Muscle layer of colon (tissue), 2 donors: ENCODE measurements at regions not wholly inside any gene's neighbourhood (a gene's known extent, or its start where the extent isn't known, plus 50 kb on each side); places are given as distances from the start of the nearest gene placed in this dataset.
"Not testable (repeated sequence)": the region's sequence is repeated elsewhere in the genome, so short reads cannot be mapped to it uniquely, and the experiment has no call there.

Experiments
- H3K27ac ChIP-seq: one replicate; pipeline ENCODE4 v1.7.0; 2013; ENCODE audit warnings: low read depth, mild to moderate bottlenecking, low read length, moderate library complexity
- H3K27me3 ChIP-seq, 2 donors: one replicate each; pipeline ENCODE4 v1.7.0; 2013; ENCODE audit warnings: low read length in 2 of 2, mild to moderate bottlenecking in 2 of 2; ENCODE audit not compliant: insufficient read depth in 2 of 2, control insufficient read depth in 1 of 2
- H3K36me3 ChIP-seq: one replicate; pipeline ENCODE4 v1.7.0; 2013; ENCODE audit warnings: mild to moderate bottlenecking, low read length; ENCODE audit not compliant: insufficient read depth
- H3K4me1 ChIP-seq: one replicate; pipeline ENCODE4 v1.7.0; 2013; ENCODE audit warnings: mild to moderate bottlenecking, low read length; ENCODE audit not compliant: insufficient read depth
- H3K4me3 ChIP-seq, 2 donors: one replicate each; pipeline ENCODE4 v1.7.0; 2013; ENCODE audit warnings: low read length in 2 of 2, low read depth in 1 of 2, mild to moderate bottlenecking in 1 of 2, moderate library complexity in 1 of 2
- H3K9ac ChIP-seq: one replicate; pipeline ENCODE4 v1.7.0; 2013; ENCODE audit warnings: low read length
- H3K9me3 ChIP-seq: one replicate; pipeline ENCODE4 v1.7.0; 2013; ENCODE audit warnings: mild to moderate bottlenecking, low read length
- donor health status: abdominal sarcoma.
- donor health status: Adenocarcinoma of cecum.

DNA sequence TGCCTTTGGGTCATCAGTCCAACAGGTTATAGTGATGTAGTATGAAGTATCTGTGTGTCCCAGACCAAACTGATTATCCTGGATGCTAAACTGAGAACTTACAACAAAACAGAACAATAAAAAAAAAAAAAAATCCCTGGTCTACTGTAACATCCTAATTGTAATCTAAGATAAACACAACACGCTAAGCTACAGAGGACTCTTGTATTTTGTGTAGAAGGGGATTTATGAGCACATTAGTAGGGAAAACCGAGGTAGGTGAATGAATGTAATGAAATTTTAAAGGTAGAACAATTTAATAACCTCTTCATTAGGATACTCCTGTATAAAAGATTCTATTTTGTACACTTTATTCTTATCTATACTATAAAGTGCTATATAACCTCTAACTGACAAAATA lies 424.1 kb downstream of the NDFIP2 start:
- Histone ChIP-seq H3K9ac (no peak overlapping the region), H3K36me3 (no peaks in the 10 kb centered on the region), H3K9me3 (no peaks in the 10 kb centered on the region), H3K4me1 (no peaks in the 10 kb centered on the region), H3K27me3 (no peaks in the 10 kb centered on the region), H3K27ac (no peak overlapping the region), H3K4me3 (no peak overlapping the region)

GRCh38 chr13:79904581-79904980 lies 423.6 kb downstream of the NDFIP2 start:
- H3K36me3 ChIP-seq = no peaks in the 10 kb centered on the region
- H3K9ac ChIP-seq = no peak overlapping the region
- no peaks in the 10 kb centered on the region for H3K27me3 ChIP-seq
- no peaks in the 10 kb centered on the region for H3K9me3 ChIP-seq
- H3K4me1 ChIP-seq = no peaks in the 10 kb centered on the region
- no peak overlapping the region for H3K27ac ChIP-seq
- H3K4me3 ChIP-seq = no peak overlapping the region

DNA sequence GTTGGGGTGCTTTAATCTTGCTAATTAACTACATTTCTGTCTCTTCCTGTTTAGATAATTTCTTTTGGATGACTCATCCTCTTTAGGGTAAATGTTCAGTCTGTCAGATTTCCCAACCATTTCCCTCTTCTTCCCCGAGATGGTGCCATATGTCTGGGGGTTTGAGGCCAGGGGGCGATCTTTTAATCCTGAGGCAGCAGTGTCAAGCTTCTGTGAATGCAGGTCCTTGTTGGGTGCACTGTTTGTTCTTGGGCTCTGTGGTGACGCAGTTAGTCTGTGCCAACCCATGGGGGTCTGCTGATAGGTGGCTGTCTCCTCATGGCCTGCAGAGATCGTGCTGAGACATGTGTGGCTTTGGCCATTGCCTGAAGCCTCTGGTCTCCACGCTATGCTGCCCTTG lies 420.4 kb downstream of the NDFIP2 start:
- no peak overlapping the region for H3K9ac ChIP-seq
- no peak overlapping the region for H3K27ac ChIP-seq
- no peaks in the 10 kb centered on the region for H3K4me1 ChIP-seq
- H3K27me3 ChIP-seq = no peaks in the 10 kb centered on the region
- no peaks in the 10 kb centered on the region for H3K36me3 ChIP-seq
- H3K4me3 ChIP-seq = no peak overlapping the region
- H3K9me3 ChIP-seq = no peaks in the 10 kb centered on the region

- no peaks in the 10 kb centered on the region for H3K36me3 ChIP-seq
These were observed 419.4 kb downstream of the NDFIP2 start for GRCh38 chr13:79900356-79900755.

GRCh38 chr13:79898996-79899395 lies 418.0 kb downstream of the NDFIP2 start:
- H3K9ac ChIP-seq = no peak overlapping the region
- no peak overlapping the region for H3K4me3 ChIP-seq
- no peaks in the 10 kb centered on the region for H3K36me3 ChIP-seq
- H3K27me3 ChIP-seq = no peaks in the 10 kb centered on the region
- no peaks in the 10 kb centered on the region for H3K4me1 ChIP-seq
- H3K27ac ChIP-seq = no peak overlapping the region
- no peaks in the 10 kb centered on the region for H3K9me3 ChIP-seq

More at GRCh38 chr13:79900356-79900755, 419.4 kb downstream of the NDFIP2 start:
- Histone ChIP-seq H3K9ac (no peak overlapping the region), H3K4me3 (no peak overlapping the region), H3K4me1 (no peaks in the 10 kb centered on the region), H3K27ac (no peak overlapping the region), H3K27me3 (no peaks in the 10 kb centered on the region), H3K9me3 (no peaks in the 10 kb centered on the region)

- Histone ChIP-seq H3K9me3 (no peaks in the 10 kb centered on the region), H3K4me3 (no peak overlapping the region), H3K27ac (no peak overlapping the region), H3K27me3 (no peaks in the 10 kb centered on the region), H3K4me1 (no peaks in the 10 kb centered on the region), H3K9ac (no peak overlapping the region), H3K36me3 (no peaks in the 10 kb centered on the region)
These were observed 417.4 kb downstream of the NDFIP2 start for GRCh38 chr13:79898202-79898826.

GRCh38 chr13:79896851-79897250 lies 415.9 kb downstream of the NDFIP2 start:
- Histone ChIP-seq H3K27ac (no peak overlapping the region), H3K9ac (no peak overlapping the region), H3K4me3 (no peak overlapping the region), H3K9me3 (no peaks in the 10 kb centered on the region), H3K27me3 (no peaks in the 10 kb centered on the region), H3K4me1 (no peaks in the 10 kb centered on the region), H3K36me3 (no peaks in the 10 kb centered on the region)

DNA sequence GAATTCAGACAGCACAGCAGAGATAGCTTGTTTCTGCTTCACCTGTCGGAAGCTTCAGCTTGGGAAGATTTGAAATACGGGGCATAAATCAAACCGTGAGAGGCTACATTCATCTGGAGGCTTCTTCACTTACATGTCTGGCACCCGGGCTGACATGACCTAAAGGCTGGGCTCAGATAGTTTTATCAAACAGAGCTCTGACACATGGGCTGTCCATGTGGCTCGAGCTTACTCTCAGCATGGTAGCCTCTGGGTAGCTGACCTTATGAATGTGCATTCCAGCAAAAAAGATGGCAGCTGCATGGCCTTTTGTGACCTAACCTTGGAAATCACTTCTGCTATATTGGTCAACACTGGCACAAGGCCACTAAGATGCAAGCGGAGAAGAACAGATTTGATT lies 414.5 kb downstream of the NDFIP2 start:
- Histone ChIP-seq H3K9me3 (no peaks in the 10 kb centered on the region), H3K27me3 (no peaks in the 10 kb centered on the region), H3K4me3 (no peak overlapping the region), H3K27ac (no peak overlapping the region), H3K9ac (no peak overlapping the region), H3K4me1 (no peaks in the 10 kb centered on the region), H3K36me3 (no peaks in the 10 kb centered on the region)

GRCh38 chr13:79887278-79887677 lies 406.3 kb downstream of the NDFIP2 start:
- H3K27me3 ChIP-seq, H3K27ac ChIP-seq, H3K4me3 ChIP-seq, H3K4me1 ChIP-seq, H3K9ac ChIP-seq, H3K36me3 ChIP-seq, H3K9me3 ChIP-seq: not testable (repeated sequence)

DNA sequence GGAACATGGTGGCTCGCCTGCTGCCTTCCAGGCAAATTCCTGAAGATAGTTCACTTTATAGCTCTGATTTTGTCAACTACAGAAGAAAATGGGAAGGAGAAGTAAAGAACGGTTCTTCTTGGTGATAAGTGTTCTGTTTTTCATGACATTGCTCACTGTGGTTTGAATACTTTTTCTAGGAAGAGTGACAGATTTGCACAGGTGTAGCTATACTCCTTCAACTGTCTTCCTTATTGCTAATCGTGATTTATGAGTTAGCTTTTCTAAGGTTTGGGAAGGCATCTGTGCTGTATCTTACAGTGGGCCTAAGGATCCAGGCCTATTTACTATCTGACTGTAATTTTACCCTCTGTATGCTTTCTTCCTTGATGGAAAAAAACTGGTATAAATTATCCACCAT lies 405.6 kb downstream of the NDFIP2 start:
- H3K4me1 ChIP-seq = no peaks in the 10 kb centered on the region
- no peak overlapping the region for H3K9ac ChIP-seq
- H3K36me3 ChIP-seq = no peaks in the 10 kb centered on the region
- no peaks in the 10 kb centered on the region for H3K27me3 ChIP-seq
- H3K4me3 ChIP-seq = no peak overlapping the region
- no peaks in the 10 kb centered on the region for H3K9me3 ChIP-seq
- no peak overlapping the region for H3K27ac ChIP-seq

- H3K4me3 ChIP-seq = no peak overlapping the region
- H3K27ac ChIP-seq = no peak overlapping the region
- no peaks in the 10 kb centered on the region for H3K36me3 ChIP-seq
- no peaks in the 10 kb centered on the region for H3K4me1 ChIP-seq
- H3K9ac ChIP-seq = no peak overlapping the region
- H3K27me3 ChIP-seq = no peaks in the 10 kb centered on the region
- no peaks in the 10 kb centered on the region for H3K9me3 ChIP-seq
These were observed 403.9 kb downstream of the NDFIP2 start for GRCh38 chr13:79884890-79885289.

DNA sequence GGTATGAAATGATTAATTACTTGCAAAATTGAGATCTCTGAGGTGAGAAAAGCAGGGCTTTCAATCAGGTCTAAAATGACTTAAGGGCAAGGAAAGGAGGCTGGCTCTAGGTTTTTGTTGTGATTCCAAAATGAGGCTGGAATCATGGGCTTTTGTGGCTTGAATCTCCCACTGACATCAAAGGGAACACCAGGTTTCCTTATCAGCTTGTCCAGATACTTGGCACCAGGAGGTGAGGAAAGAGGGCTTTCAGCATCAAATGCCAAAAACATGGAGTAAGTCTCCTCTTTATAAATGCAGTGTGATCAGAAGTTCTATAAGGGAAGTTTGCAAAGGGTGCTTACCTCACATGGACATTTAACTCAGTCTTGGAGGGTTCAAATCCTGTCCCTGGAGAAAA lies 402.3 kb downstream of the NDFIP2 start:
- H3K9ac ChIP-seq = no peak overlapping the region
- H3K9me3 ChIP-seq = no peaks in the 10 kb centered on the region
- H3K27me3 ChIP-seq = no peaks in the 10 kb centered on the region
- no peaks in the 10 kb centered on the region for H3K36me3 ChIP-seq
- no peak overlapping the region for H3K4me3 ChIP-seq
- no peak overlapping the region for H3K27ac ChIP-seq
- H3K4me1 ChIP-seq = no peaks in the 10 kb centered on the region
